Type B pancreatic cell (in vitro differentiated cells): ENCODE measurements at regions not wholly inside any gene's neighbourhood (a gene's known extent, or its start where the extent isn't known, plus 50 kb on each side); places are given as distances from the start of the nearest gene placed in this dataset.

ENCODE experiments used
- DNase-seq: peaks from one replicate; pipeline ENCODE4 v3.0.0; 2021; ENCODE audit warnings: mixed read lengths; ENCODE audit not compliant: unreplicated experiment; ENCODE audit errors: extremely low spot score
- H3K27ac Mint-ChIP-seq: 2 replicates; pipeline ENCODE4 v1.8.0; 2021; ENCODE audit warnings: mild to moderate bottlenecking, mixed read lengths
- H3K27me3 Mint-ChIP-seq: 2 replicates; pipeline ENCODE4 v1.8.0; 2021; ENCODE audit warnings: mixed read lengths
- H3K36me3 Mint-ChIP-seq: 2 replicates; pipeline ENCODE4 v1.8.0; 2021; ENCODE audit warnings: mixed read lengths
- H3K4me1 Mint-ChIP-seq: one replicate; pipeline ENCODE4 v1.8.0; 2021; ENCODE audit warnings: mixed read lengths; ENCODE audit not compliant: unreplicated experiment
- H3K4me3 Mint-ChIP-seq: 2 replicates; pipeline ENCODE4 v1.8.0; 2021; ENCODE audit warnings: mild to moderate bottlenecking, mixed read lengths
- H3K9me3 Mint-ChIP-seq: 2 replicates; pipeline ENCODE4 v1.8.0; 2021; ENCODE audit warnings: mixed read lengths
- CTCF ChIP-seq: fragments of 200-600 bp; sonication (generic); conservative IDR thresholded peaks from 2 replicates; pipeline ENCODE4 v1.5.0; 2021; ENCODE audit warnings: antibody characterized with exemption, mild to moderate bottlenecking

GRCh38 chr10:124198871-124199270 lies 105.5 kb upstream of the CHST15 start:
- no peak for DNase-seq
- H3K4me3 Mint-ChIP-seq, result no peak overlapping the region
- TF ChIP-seq CTCF, result no peak
- H3K27me3 Mint-ChIP-seq, result peaks cover 3% of the 10 kb centered on the region
- H3K36me3 Mint-ChIP-seq, result no peaks in the 10 kb centered on the region
- H3K9me3 Mint-ChIP-seq, result no peaks in the 10 kb centered on the region
- H3K27ac Mint-ChIP-seq, result no peak overlapping the region
- peaks cover 28% of the 10 kb centered on the region for H3K4me1 Mint-ChIP-seq

- H3K9me3 Mint-ChIP-seq, result no peaks in the 10 kb centered on the region
- peaks cover 28% of the 10 kb centered on the region for H3K4me1 Mint-ChIP-seq
- no peak overlapping the region for H3K27ac Mint-ChIP-seq
- no peak overlapping the region for H3K4me3 Mint-ChIP-seq
- H3K27me3 Mint-ChIP-seq, result peaks cover 3% of the 10 kb centered on the region
- TF ChIP-seq CTCF, result no peak
- no peaks in the 10 kb centered on the region for H3K36me3 Mint-ChIP-seq
- no peak for DNase-seq
Measured at GRCh38 chr10:124198125-124198501, 104.7 kb upstream of the CHST15 start.

GRCh38 chr10:124197371-124198124 lies 104.2 kb upstream of the CHST15 start:
- no peak for TF ChIP-seq CTCF
- Mint-ChIP-seq H3K4me1 (peaks cover 27% of the 10 kb centered on the region), H3K4me3 (no peak overlapping the region), H3K36me3 (no peaks in the 10 kb centered on the region), H3K27ac (no peak overlapping the region), H3K9me3 (no peaks in the 10 kb centered on the region), H3K27me3 (peaks cover 3% of the 10 kb centered on the region)
- no peak for DNase-seq

- no peak overlapping the region for H3K4me3 Mint-ChIP-seq
- peaks cover 22% of the 10 kb centered on the region for H3K4me1 Mint-ChIP-seq
- no peak for TF ChIP-seq CTCF
- no peaks in the 10 kb centered on the region for H3K9me3 Mint-ChIP-seq
- no peak for DNase-seq
- no peak overlapping the region for H3K27ac Mint-ChIP-seq
- H3K36me3 Mint-ChIP-seq, result no peaks in the 10 kb centered on the region
- H3K27me3 Mint-ChIP-seq, result peaks cover 10% of the 10 kb centered on the region
Measured at GRCh38 chr10:124196659-124197058, 103.3 kb upstream of the CHST15 start.

GRCh38 chr10:124194199-124194824 lies 100.9 kb upstream of the CHST15 start:
- Mint-ChIP-seq H3K9me3 (peaks cover 1% of the 10 kb centered on the region), H3K4me1 (peaks cover 22% of the 10 kb centered on the region), H3K27ac (no peak overlapping the region), H3K36me3 (no peaks in the 10 kb centered on the region), H3K4me3 (no peak overlapping the region), H3K27me3 (peaks cover 24% of the 10 kb centered on the region)
- DNase-seq, result no peak
- TF ChIP-seq CTCF, result no peak
